ENCODE measurements at regions not wholly inside any gene's neighbourhood (a gene's known extent, or its start where the extent isn't known, plus 50 kb on each side); places are given as distances from the start of the nearest gene placed in this dataset.

GRCh38 chr2:5939553-5939952 is 247.4 kb downstream of the SOX11 start:
- Mint-ChIP-seq H3K36me3 (ENCODE audit: insufficient read depth in 1 of 3, low read depth in 3 of 3) (no peaks in the 10 kb centered on the region; a peak in 1 of 7 replicates), H3K27ac (no peak overlapping the region), H3K27me3 (ENCODE audit: low read depth) (peaks cover 4% of the 10 kb centered on the region; the same call in 1 of the 2 replicates), H3K4me3 (no peak overlapping the region), H3K9me3 (no peaks in the 10 kb centered on the region; a peak in 1 of 5 replicates), H3K4me1 (peaks cover 14 to 20% of the 10 kb centered on the region in 2 experiments)
- no peak for DNase-seq
- Histone ChIP-seq H3K27me3 (ENCODE audit: insufficient read depth, low read length) (no peaks in the 10 kb centered on the region), H4K91ac (ENCODE audit: insufficient read length, low read depth, low read length) (no peak overlapping the region), H3K9ac (ENCODE audit: extremely low read depth, insufficient read length, low read length) (no peak overlapping the region), H2BK15ac (ENCODE audit: low read depth, low read length) (no peak overlapping the region), H4K8ac (replicated peaks; ENCODE audit: insufficient read length, low read depth, low read length) (no peak overlapping the region), H3K79me1 (ENCODE audit: insufficient read depth, low read depth, low read length, poor library complexity, severe bottlenecking) (no peaks in the 10 kb centered on the region), H3K14ac (ENCODE audit: insufficient read depth, low read length) (no peak overlapping the region), H2BK120ac (ENCODE audit: low read depth, low read length, poor library complexity, severe bottlenecking) (no peak overlapping the region), H3K56ac (ENCODE audit: insufficient read length, low read depth, low read length) (no peak overlapping the region), H3K79me2 (ENCODE audit: insufficient read depth, low read length) (no peaks in the 10 kb centered on the region), H2AK5ac (ENCODE audit: insufficient read length, low read length) (no peak overlapping the region), H4K20me1 (ENCODE audit: control insufficient read depth, insufficient read depth, insufficient read length) (no peaks in the 10 kb centered on the region), H2BK12ac (ENCODE audit: insufficient read length, low read depth, low read length) (no peak overlapping the region), H3K4me2 (ENCODE audit: insufficient read depth, insufficient read length, low read length) (no peak overlapping the region), H3T11ph (ENCODE audit: low read length) (no peak overlapping the region), H3K18ac (ENCODE audit: insufficient read length, low read depth, low read length) (no peak overlapping the region), H2BK20ac (ENCODE audit: low read depth, low read length, poor library complexity, severe bottlenecking) (no peak overlapping the region), H3K27ac (ENCODE audit: insufficient read length, low read depth, low read length) (no peak overlapping the region), H3K9me3 (ENCODE audit: control insufficient read depth, low read depth, low read length) (no peaks in the 10 kb centered on the region), H2AFZ (ENCODE audit: low read length) (no peak overlapping the region), H3K4ac (ENCODE audit: low read depth, low read length) (no peak overlapping the region), H3K23me2 (ENCODE audit: insufficient read length, low read depth, low read length, poor library complexity, severe bottlenecking) (no peaks in the 10 kb centered on the region), H2BK5ac (ENCODE audit: insufficient read length, low read length) (no peak overlapping the region), H3K4me1 (ENCODE audit: insufficient read depth, low read length) (0 out of 2 replicates have a peak, but pooled peaks cover 2% of the 10 kb centered on the region), H3K23ac (ENCODE audit: insufficient read length, low read depth, low read length) (no peak overlapping the region), H4K5ac (ENCODE audit: insufficient read length, low read depth, low read length) (no peak overlapping the region)
- no peak for TF ChIP-seq CTCF (conservative IDR thresholded peaks at IDR 0.05)
- no CpG with 5 or more reads among the region's 4 CpGs for WGBS (ENCODE audit: extremely low coverage, insufficient read length, low lambda C conversion rate)

All from H9 (cell line).